Fibroblast of gingiva (primary cell): ENCODE measurements at regions not wholly inside any gene's neighbourhood (a gene's known extent, or its start where the extent isn't known, plus 50 kb on each side); places are given as distances from the start of the nearest gene placed in this dataset.
"Not testable (repeated sequence)": the region's sequence is repeated elsewhere in the genome, so short reads cannot be mapped to it uniquely, and the experiment has no call there.

Experiments
- DNase-seq: peaks from one replicate; pipeline ENCODE4 v3.0.0-alpha.2; 2011; ENCODE audit warnings: low read depth

- no peak for DNase-seq
Observed at GRCh38 chr12:73187765-73188164, 915.6 kb downstream of the TRHDE start.

- no peak for DNase-seq
Observed at GRCh38 chr12:73210548-73211204, 938.5 kb downstream of the TRHDE start.

GRCh38 chr12:73220951-73221350 is 948.8 kb downstream of the TRHDE start:
- no peak for DNase-seq

- DNase-seq, result no peak
Observed at GRCh38 chr12:73221398-73221797, 949.2 kb downstream of the TRHDE start.

- DNase-seq, result no peak
Observed at GRCh38 chr12:73221836-73222235, 949.7 kb downstream of the TRHDE start.

GRCh38 chr12:73225371-73225937 is 953.3 kb downstream of the TRHDE start:
- no peak for DNase-seq

GRCh38 chr12:73225941-73226340 is 953.8 kb downstream of the TRHDE start:
- no peak for DNase-seq

- DNase-seq, result no peak
Observed at GRCh38 chr12:73226593-73226992, 954.4 kb downstream of the TRHDE start.

- not testable (repeated sequence) for DNase-seq
Observed at GRCh38 chr12:73228828-73229227, 956.7 kb downstream of the TRHDE start.

GRCh38 chr12:73235387-73235786 is 963.2 kb downstream of the TRHDE start:
- no peak for DNase-seq

- DNase-seq, result no peak
Observed at GRCh38 chr12:73240110-73240509, 967.9 kb downstream of the TRHDE start.

- no peak for DNase-seq
Observed at GRCh38 chr12:73262788-73263381, 990.7 kb downstream of the TRHDE start.

GRCh38 chr12:73266206-73266605 is 994.0 kb downstream of the TRHDE start:
- DNase-seq, result no peak

- DNase-seq, result no peak
Observed at GRCh38 chr12:73274976-73275375, 1002.8 kb downstream of the TRHDE start.

GRCh38 chr12:73277971-73278370 is 1005.8 kb downstream of the TRHDE start:
- no peak for DNase-seq

GRCh38 chr12:73301530-73301929 is 1029.4 kb downstream of the TRHDE start:
- DNase-seq, result no peak

GRCh38 chr12:73307260-73307659 is 1035.1 kb downstream of the TRHDE start:
- no peak for DNase-seq

GRCh38 chr12:73308079-73308478 is 1035.9 kb downstream of the TRHDE start:
- no peak for DNase-seq

GRCh38 chr12:73308747-73309146 is 1036.6 kb downstream of the TRHDE start:
- no peak for DNase-seq

- DNase-seq, result no peak
Observed at GRCh38 chr12:73321319-73321718, 1049.1 kb downstream of the TRHDE start.

- no peak for DNase-seq
Observed at GRCh38 chr12:73321776-73322175, 1049.6 kb downstream of the TRHDE start.

- no peak for DNase-seq
Observed at GRCh38 chr12:73330584-73331351, 1058.6 kb downstream of the TRHDE start.
